GM12878 (cell line): ENCODE measurements at regions not wholly inside any gene's neighbourhood (a gene's known extent, or its start where the extent isn't known, plus 50 kb on each side); places are given as distances from the start of the nearest gene placed in this dataset.

Experiments
- ATAC-seq: fragments of 200-7000 bp; cut with Tn5 transposase; 3 replicates; pipeline ENCODE4 v1.9.1; 2020; ENCODE audit warnings: mild to moderate bottlenecking, moderate library complexity
- BruUV-seq: library from RNA; stranded (reverse); fragments of 400-500 nt; replicated peaks from 2 replicates; lab custom pipeline; 2021; lab: Mats Ljungman, UMichigan
- CTCF ChIA-PET: fragments of 300-600 bp; sonication (Branson Sonifier 250); formaldehyde crosslinking; extraction: SDS; loops from one replicate; lab custom pipeline; 2021; ENCODE audit warnings: inconsistent platforms; lab: Yijun Ruan, JAX
- POLR2A ChIA-PET: fragments of 350-600 bp; formaldehyde crosslinking; extraction: SDS; loops from one replicate; lab custom pipeline; 2021; ENCODE audit warnings: inconsistent platforms; lab: Charles Lee
- RAD21 ChIA-PET: fragments of 300-600 bp; sonication (Branson Sonifier 250); formaldehyde crosslinking; loops from one replicate; lab custom pipeline; 2023; ENCODE audit warnings: antibody characterized with exemption; ENCODE audit not compliant: unreplicated experiment; lab: Charles Lee
- SMC1A ChIA-PET: fragments of 300-600 bp; sonication (Branson Sonifier 250); formaldehyde crosslinking; loops from one replicate; lab custom pipeline; 2023; ENCODE audit not compliant: unreplicated experiment, uncharacterized antibody; lab: Charles Lee
- DNase-seq: peaks from one replicate; pipeline ENCODE4 v3.0.0-alpha.2; 2011; ENCODE audit warnings: low read depth, low spot score
- FAIRE-seq: peaks from 3 replicates; lab custom pipeline; 2011; peaks lifted over from hg19 to GRCh38; lab: Jason Lieb, UNC
- H2AFZ ChIP-seq: 2 replicates; pipeline ENCODE4 v1.6.0; 2011; ENCODE audit warnings: low read depth, low read length, control low read depth; ENCODE audit not compliant: control insufficient read depth
- H3K27ac ChIP-seq: 2 replicates; pipeline ENCODE4 v1.5.1; 2011; ENCODE audit warnings: control low read depth; ENCODE audit not compliant: control insufficient read depth, insufficient read depth
- H3K27me3 ChIP-seq, 2 experiments: replicated peaks in 1 of 2; 2 replicates each; pipeline versions ENCODE4 v1.6.0 to v1.6.1; 2011; ENCODE audit warnings: low read length in 1 of 2; ENCODE audit not compliant: control insufficient read depth in 2 of 2, insufficient read depth in 2 of 2
- H3K36me3 ChIP-seq, 2 experiments: 2 replicates each; pipeline ENCODE4 v1.5.1; 2011; ENCODE audit warnings: low read length in 1 of 2; ENCODE audit not compliant: control insufficient read depth in 2 of 2, insufficient read depth in 2 of 2
- H3K4me1 ChIP-seq: 2 replicates; pipeline ENCODE4 v1.6.1; 2011; ENCODE audit warnings: mild to moderate bottlenecking, low read length, moderate library complexity, mixed read lengths; ENCODE audit not compliant: control insufficient read depth, insufficient read depth
- H3K4me2 ChIP-seq: 2 replicates; pipeline ENCODE4 v1.6.0; 2011; ENCODE audit warnings: control low read depth; ENCODE audit not compliant: control insufficient read depth, insufficient read depth
- H3K4me3 ChIP-seq: fragments of 200-600 bp; sonication (generic); 2 replicates; pipeline ENCODE4 v1.5.1; 2016
- H3K79me2 ChIP-seq: 2 replicates; pipeline ENCODE4 v1.6.0; 2011; ENCODE audit warnings: low read length; ENCODE audit not compliant: control insufficient read depth, insufficient read depth
- H3K9ac ChIP-seq: 2 replicates; pipeline ENCODE4 v1.8.0; 2011; ENCODE audit warnings: low read length, control low read depth, mixed read lengths; ENCODE audit not compliant: control insufficient read depth, insufficient read depth
- H3K9me3 ChIP-seq: replicated peaks from 3 replicates; pipeline ENCODE4 v1.5.1; 2011; ENCODE audit warnings: mild to moderate bottlenecking, low read length; ENCODE audit not compliant: control insufficient read depth, insufficient read depth
- H4K20me1 ChIP-seq: 2 replicates; pipeline ENCODE4 v1.6.0; 2011; ENCODE audit not compliant: control insufficient read depth, insufficient read depth
- CEBPB ChIP-seq, 2 experiments: fragments of 150-350 bp in 1 of 2; IDR thresholded peaks; 2 replicates each; pipeline ENCODE4 v1.6.1; 2012 to 2014; ENCODE audit warnings: low read depth in 2 of 2, low read length in 2 of 2, borderline replicate concordance in 1 of 2, inconsistent platforms in 1 of 2
- MTA2 ChIP-seq: fragments of 450-650 bp; IDR thresholded peaks from 2 replicates; pipeline ENCODE4 v1.6.1; 2016; ENCODE audit warnings: low read depth, mild to moderate bottlenecking, moderate library complexity
- NR2F1 ChIP-seq: fragments of 450-650 bp; conservative IDR thresholded peaks from 2 replicates; pipeline ENCODE4 v1.6.1; 2017; ENCODE audit warnings: mild to moderate bottlenecking
- TARDBP ChIP-seq: IDR thresholded peaks from 2 replicates; pipeline ENCODE4 v1.6.1; 2016; ENCODE audit warnings: borderline replicate concordance
- WRNIP1 ChIP-seq: IDR thresholded peaks from 2 replicates; pipeline ENCODE4 v1.6.1; 2011; ENCODE audit warnings: low read depth, low read length, improper control_type of control experiment, borderline replicate concordance
- WGBS: methylation state at CpG from one replicate; pipeline ENCODE4 v1.1.6; 2016; ENCODE audit warnings: low lambda C conversion rate; ENCODE audit not compliant: insufficient replicate concordance, insufficient coverage; ENCODE audit errors: missing lambda C conversion rate; 5-methylcytosine and 5-hydroxymethylcytosine counted together
- in situ Hi-C: fragments of 300-500 bp; cut with MboI; formaldehyde crosslinking; loops from 9 replicates; pipeline ENCODE4 v1.14.3; 2018; ENCODE audit warnings: mixed read lengths
- intact Hi-C: fragments of 100-400 bp; cut with micrococcal nuclease; formaldehyde crosslinking; loops from one replicate; pipeline ENCODE4 v1.14.2; 2022; ENCODE audit not compliant: unreplicated experiment
- TF ChIP-seq, protein P1 (sequence below): IDR thresholded peaks from 2 replicates; pipeline ENCODE4 v1.6.1; 2011; ENCODE audit warnings: borderline replicate concordance, low read depth, mild to moderate bottlenecking, moderate library complexity, mixed read lengths, low read length; ENCODE audit not compliant: insufficient read depth; ENCODE audit errors: extremely low read length
- TF ChIP-seq, protein P2 (sequence below): fragments of 450-650 bp; IDR thresholded peaks from 2 replicates; pipeline ENCODE4 v1.6.1; 2017; ENCODE audit warnings: mild to moderate bottlenecking, moderate library complexity
- TF ChIP-seq, protein P3 (sequence below): fragments of 450-650 bp; IDR thresholded peaks from 2 replicates; pipeline ENCODE4 v1.6.1; 2017; ENCODE audit warnings: mild to moderate bottlenecking
- TF ChIP-seq, protein P4 (sequence below): IDR thresholded peaks from 2 replicates; pipeline ENCODE4 v1.6.1; 2012; ENCODE audit warnings: low read depth, low read length, improper control_type of control experiment
- TF ChIP-seq, protein P5 (sequence below): IDR thresholded peaks from 2 replicates; pipeline ENCODE4 v1.6.1; 2011; ENCODE audit warnings: borderline replicate concordance, low read depth, mild to moderate bottlenecking, moderate library complexity, low read length; ENCODE audit not compliant: insufficient read depth, poor library complexity, severe bottlenecking

DNA sequence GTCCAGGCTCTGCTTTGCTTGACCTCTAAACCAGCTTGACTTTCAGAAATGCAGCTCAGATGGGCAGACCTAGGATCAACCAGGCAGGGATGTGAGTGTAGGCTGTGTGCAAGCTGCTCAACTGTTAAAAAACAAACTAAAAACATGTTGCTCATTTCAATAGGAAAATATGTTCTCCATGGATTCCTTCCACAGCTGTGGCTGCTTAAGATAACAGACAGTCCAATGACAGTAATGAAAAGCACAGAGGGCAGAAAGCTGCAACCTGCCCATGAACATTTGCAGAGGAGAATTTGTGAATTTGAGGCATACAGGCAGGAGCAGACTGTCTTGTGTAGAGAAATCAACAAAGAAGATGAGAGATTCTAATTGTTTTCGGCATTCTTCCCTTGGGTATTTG is 534.2 kb downstream of the CCSER2 start:
- no peak overlapping the region for H3K4me3 ChIP-seq
- ChIA-PET POLR2A (no interaction called here), SMC1A (no interaction called here), CTCF (interaction anchor here (1.3 kb wide), 1 partner anchor 12 kb away, joined by 3 read pairs; no protein-coding TSS in a partner anchor), RAD21 (no interaction called here)
- H2AFZ ChIP-seq: no peak overlapping the region
- H3K9ac ChIP-seq: no peak overlapping the region
- H3K27ac ChIP-seq: no peak overlapping the region
- H4K20me1 ChIP-seq: no peaks in the 10 kb centered on the region
- no peak overlapping the region for H3K4me2 ChIP-seq
- DNase-seq (no peak), ATAC-seq (no peak), FAIRE-seq (no peak)
- H3K36me3 ChIP-seq: no peaks in the 10 kb centered on the region
- intact Hi-C loops: no loop called here
- BruUV-seq: no TSS peak
- 0% methylated on average over 1 of the region's 1 CpG for WGBS
- no peaks in the 10 kb centered on the region for H3K4me1 ChIP-seq
- H3K27me3 ChIP-seq: no peaks in the 10 kb centered on the region
- no peaks in the 10 kb centered on the region for H3K9me3 ChIP-seq
- TF ChIP-seq MTA2: no peak
- no peak for TF ChIP-seq WRNIP1
- TF ChIP-seq, protein P1, sequence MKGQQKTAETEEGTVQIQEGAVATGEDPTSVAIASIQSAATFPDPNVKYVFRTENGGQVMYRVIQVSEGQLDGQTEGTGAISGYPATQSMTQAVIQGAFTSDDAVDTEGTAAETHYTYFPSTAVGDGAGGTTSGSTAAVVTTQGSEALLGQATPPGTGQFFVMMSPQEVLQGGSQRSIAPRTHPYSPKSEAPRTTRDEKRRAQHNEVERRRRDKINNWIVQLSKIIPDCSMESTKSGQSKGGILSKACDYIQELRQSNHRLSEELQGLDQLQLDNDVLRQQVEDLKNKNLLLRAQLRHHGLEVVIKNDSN: no peak
- TF ChIP-seq, protein P2, sequence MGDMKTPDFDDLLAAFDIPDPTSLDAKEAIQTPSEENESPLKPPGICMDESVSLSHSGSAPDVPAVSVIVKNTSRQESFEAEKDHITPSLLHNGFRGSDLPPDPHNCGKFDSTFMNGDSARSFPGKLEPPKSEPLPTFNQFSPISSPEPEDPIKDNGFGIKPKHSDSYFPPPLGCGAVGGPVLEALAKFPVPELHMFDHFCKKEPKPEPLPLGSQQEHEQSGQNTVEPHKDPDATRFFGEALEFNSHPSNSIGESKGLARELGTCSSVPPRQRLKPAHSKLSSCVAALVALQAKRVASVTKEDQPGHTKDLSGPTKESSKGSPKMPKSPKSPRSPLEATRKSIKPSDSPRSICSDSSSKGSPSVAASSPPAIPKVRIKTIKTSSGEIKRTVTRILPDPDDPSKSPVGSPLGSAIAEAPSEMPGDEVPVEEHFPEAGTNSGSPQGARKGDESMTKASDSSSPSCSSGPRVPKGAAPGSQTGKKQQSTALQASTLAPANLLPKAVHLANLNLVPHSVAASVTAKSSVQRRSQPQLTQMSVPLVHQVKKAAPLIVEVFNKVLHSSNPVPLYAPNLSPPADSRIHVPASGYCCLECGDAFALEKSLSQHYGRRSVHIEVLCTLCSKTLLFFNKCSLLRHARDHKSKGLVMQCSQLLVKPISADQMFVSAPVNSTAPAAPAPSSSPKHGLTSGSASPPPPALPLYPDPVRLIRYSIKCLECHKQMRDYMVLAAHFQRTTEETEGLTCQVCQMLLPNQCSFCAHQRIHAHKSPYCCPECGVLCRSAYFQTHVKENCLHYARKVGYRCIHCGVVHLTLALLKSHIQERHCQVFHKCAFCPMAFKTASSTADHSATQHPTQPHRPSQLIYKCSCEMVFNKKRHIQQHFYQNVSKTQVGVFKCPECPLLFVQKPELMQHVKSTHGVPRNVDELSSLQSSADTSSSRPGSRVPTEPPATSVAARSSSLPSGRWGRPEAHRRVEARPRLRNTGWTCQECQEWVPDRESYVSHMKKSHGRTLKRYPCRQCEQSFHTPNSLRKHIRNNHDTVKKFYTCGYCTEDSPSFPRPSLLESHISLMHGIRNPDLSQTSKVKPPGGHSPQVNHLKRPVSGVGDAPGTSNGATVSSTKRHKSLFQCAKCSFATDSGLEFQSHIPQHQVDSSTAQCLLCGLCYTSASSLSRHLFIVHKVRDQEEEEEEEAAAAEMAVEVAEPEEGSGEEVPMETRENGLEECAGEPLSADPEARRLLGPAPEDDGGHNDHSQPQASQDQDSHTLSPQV: no peak
- TF ChIP-seq, protein P3, sequence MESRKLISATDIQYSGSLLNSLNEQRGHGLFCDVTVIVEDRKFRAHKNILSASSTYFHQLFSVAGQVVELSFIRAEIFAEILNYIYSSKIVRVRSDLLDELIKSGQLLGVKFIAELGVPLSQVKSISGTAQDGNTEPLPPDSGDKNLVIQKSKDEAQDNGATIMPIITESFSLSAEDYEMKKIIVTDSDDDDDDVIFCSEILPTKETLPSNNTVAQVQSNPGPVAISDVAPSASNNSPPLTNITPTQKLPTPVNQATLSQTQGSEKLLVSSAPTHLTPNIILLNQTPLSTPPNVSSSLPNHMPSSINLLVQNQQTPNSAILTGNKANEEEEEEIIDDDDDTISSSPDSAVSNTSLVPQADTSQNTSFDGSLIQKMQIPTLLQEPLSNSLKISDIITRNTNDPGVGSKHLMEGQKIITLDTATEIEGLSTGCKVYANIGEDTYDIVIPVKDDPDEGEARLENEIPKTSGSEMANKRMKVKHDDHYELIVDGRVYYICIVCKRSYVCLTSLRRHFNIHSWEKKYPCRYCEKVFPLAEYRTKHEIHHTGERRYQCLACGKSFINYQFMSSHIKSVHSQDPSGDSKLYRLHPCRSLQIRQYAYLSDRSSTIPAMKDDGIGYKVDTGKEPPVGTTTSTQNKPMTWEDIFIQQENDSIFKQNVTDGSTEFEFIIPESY: no peak
- no peak for TF ChIP-seq CEBPB (IDR thresholded peaks at IDR 0.05; ENCODE audit: borderline replicate concordance in 1 of 2, low read depth in 2 of 2, low read length in 2 of 2)
- TF ChIP-seq, protein P4, sequence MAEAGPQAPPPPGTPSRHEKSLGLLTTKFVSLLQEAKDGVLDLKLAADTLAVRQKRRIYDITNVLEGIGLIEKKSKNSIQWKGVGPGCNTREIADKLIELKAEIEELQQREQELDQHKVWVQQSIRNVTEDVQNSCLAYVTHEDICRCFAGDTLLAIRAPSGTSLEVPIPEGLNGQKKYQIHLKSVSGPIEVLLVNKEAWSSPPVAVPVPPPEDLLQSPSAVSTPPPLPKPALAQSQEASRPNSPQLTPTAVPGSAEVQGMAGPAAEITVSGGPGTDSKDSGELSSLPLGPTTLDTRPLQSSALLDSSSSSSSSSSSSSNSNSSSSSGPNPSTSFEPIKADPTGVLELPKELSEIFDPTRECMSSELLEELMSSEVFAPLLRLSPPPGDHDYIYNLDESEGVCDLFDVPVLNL: no peak
- no peak for TF ChIP-seq NR2F1
- TF ChIP-seq, protein P5, sequence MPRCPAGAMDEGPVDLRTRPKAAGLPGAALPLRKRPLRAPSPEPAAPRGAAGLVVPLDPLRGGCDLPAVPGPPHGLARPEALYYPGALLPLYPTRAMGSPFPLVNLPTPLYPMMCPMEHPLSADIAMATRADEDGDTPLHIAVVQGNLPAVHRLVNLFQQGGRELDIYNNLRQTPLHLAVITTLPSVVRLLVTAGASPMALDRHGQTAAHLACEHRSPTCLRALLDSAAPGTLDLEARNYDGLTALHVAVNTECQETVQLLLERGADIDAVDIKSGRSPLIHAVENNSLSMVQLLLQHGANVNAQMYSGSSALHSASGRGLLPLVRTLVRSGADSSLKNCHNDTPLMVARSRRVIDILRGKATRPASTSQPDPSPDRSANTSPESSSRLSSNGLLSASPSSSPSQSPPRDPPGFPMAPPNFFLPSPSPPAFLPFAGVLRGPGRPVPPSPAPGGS: no peak
- TF ChIP-seq TARDBP: no peak
- in situ Hi-C loops: no loop called here
- H3K79me2 ChIP-seq: no peaks in the 10 kb centered on the region
